AG04450 (cell line): ENCODE measurements at regions not wholly inside any gene's neighbourhood (a gene's known extent, or its start where the extent isn't known, plus 50 kb on each side); places are given as distances from the start of the nearest gene placed in this dataset.

Experiments used
- CTCF ChIA-PET: fragments of 300-600, 350-600 bp; formaldehyde crosslinking; extraction: SDS; loops from one replicate; lab custom pipeline; 2022; ENCODE audit warnings: antibody characterized with exemption, inconsistent platforms; lab: Charles Lee
- POLR2A ChIA-PET: fragments of 350-600 bp; formaldehyde crosslinking; extraction: SDS; loops from one replicate; lab custom pipeline; 2021; ENCODE audit warnings: antibody characterized with exemption, inconsistent platforms; lab: Yijun Ruan, JAX
- DNase-seq: peaks from one replicate; pipeline ENCODE4 v3.0.0-alpha.2; 2011; ENCODE audit warnings: low read depth, low spot score
- H3K27ac ChIP-seq: one replicate; pipeline ENCODE4 v1.5.1; 2012; ENCODE audit warnings: low read depth, low read length, control low read depth
- H3K27me3 ChIP-seq: one replicate; pipeline ENCODE4 v1.6.0; 2012; ENCODE audit warnings: low read length; ENCODE audit not compliant: control insufficient read depth, insufficient read depth
- H3K4me3 ChIP-seq: 2 replicates; pipeline ENCODE4 v1.5.1; 2011; ENCODE audit warnings: mild to moderate bottlenecking, low read depth, low read length, control low read depth
- H3K9me3 ChIP-seq: 2 replicates; pipeline ENCODE4 v1.5.1; 2012; ENCODE audit warnings: low read length; ENCODE audit not compliant: control insufficient read depth, insufficient read depth
- TF ChIP-seq, protein P1 (sequence below): IDR thresholded peaks from 2 replicates; pipeline ENCODE4 v1.5.1; 2011; ENCODE audit warnings: low read depth, low read length, control low read depth, inconsistent platforms

- no peaks in the 10 kb centered on the region for H3K9me3 ChIP-seq
- TF ChIP-seq, protein P1, sequence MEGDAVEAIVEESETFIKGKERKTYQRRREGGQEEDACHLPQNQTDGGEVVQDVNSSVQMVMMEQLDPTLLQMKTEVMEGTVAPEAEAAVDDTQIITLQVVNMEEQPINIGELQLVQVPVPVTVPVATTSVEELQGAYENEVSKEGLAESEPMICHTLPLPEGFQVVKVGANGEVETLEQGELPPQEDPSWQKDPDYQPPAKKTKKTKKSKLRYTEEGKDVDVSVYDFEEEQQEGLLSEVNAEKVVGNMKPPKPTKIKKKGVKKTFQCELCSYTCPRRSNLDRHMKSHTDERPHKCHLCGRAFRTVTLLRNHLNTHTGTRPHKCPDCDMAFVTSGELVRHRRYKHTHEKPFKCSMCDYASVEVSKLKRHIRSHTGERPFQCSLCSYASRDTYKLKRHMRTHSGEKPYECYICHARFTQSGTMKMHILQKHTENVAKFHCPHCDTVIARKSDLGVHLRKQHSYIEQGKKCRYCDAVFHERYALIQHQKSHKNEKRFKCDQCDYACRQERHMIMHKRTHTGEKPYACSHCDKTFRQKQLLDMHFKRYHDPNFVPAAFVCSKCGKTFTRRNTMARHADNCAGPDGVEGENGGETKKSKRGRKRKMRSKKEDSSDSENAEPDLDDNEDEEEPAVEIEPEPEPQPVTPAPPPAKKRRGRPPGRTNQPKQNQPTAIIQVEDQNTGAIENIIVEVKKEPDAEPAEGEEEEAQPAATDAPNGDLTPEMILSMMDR = no peak
- H3K4me3 ChIP-seq = no peak overlapping the region
- ChIA-PET POLR2A (no interaction called here), CTCF (interaction anchor here (0.6 kb wide), 1 partner anchor 364 kb away, joined by 3 read pairs; no protein-coding TSS in a partner anchor)
- H3K27ac ChIP-seq = no peak overlapping the region
- H3K27me3 ChIP-seq = no peaks in the 10 kb centered on the region
- DNase-seq = no peak
Observed at GRCh38 chr6:82690283-82690682, 326.7 kb downstream of the TPBG start.

DNA sequence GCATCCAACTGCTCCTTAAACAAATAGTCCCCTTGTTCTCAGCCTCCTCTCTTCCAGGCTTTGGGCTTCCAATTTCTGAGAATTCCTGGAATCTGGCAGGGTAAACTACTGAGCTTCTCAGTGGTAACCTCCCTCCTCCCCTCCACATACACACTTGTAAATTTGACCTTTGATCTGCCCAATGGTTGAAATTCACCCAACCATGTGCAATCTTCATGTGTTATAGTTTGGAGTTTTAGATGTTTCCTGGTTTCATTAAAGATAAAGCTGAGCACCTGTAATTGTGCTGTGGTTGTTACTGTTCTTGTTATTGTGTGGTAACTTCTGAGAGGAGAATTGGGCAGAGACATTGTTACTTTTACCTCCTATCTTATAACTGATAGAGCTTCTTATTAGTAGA is 328.4 kb downstream of the TPBG start:
- Histone ChIP-seq H3K27ac (no peak overlapping the region), H3K9me3 (no peaks in the 10 kb centered on the region), H3K27me3 (no peaks in the 10 kb centered on the region), H3K4me3 (no peak overlapping the region)
- DNase-seq = no peak
- TF ChIP-seq, protein P1 = no peak
- POLR2A ChIA-PET = no interaction called here
- CTCF ChIA-PET = interaction anchor here (1.0 kb wide), 1 partner anchor 422 kb away, joined by 3 read pairs; no protein-coding TSS in a partner anchor

DNA sequence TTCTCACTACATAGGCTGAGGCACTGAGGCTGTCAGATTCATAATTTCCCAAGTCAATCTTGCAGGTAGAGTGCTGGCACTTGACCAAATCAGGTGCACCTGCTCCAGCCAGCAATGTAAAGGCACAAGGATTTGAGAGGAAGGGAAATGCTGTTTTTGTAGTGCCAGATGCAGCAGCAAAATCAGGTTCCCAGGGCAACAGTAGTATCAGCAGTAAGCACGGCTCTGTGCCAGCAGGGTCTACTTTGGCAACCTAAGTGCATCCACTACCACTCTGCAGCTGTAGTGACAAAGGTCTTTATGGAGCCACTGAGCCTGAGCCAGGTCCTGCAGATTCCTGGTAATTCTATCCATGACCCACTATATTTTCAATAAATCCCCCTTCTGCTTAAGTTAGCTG is 329.5 kb downstream of the TPBG start:
- no peaks in the 10 kb centered on the region for H3K9me3 ChIP-seq
- ChIA-PET CTCF (no interaction called here), POLR2A (no interaction called here)
- H3K27ac ChIP-seq = no peak overlapping the region
- TF ChIP-seq, protein P1 = no peak
- no peak for DNase-seq
- no peak overlapping the region for H3K4me3 ChIP-seq
- no peaks in the 10 kb centered on the region for H3K27me3 ChIP-seq

DNA sequence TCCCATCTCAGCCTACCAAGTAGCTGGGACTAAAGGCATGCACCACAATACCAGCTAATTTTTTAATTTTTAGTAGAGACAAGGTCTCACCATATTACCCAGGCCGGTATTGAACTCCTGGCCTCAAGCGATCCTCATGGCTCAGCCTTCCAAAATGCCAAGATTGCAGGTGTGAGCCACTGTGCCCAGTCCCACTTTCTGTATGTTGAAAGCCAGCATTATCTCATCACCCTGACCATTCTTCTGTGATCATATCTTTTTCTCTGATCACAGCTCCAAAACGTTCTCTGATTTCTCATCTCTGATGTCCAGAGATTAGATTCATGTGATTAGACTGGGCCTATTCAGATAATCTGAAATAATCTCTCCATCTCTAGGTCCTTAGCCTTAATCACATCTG is 337.7 kb downstream of the TPBG start:
- CTCF ChIA-PET = no interaction called here
- H3K4me3 ChIP-seq = no peak overlapping the region
- TF ChIP-seq, protein P1 = no peak
- no peak for DNase-seq
- no peak overlapping the region for H3K27ac ChIP-seq
- no peaks in the 10 kb centered on the region for H3K9me3 ChIP-seq
- no peaks in the 10 kb centered on the region for H3K27me3 ChIP-seq
- POLR2A ChIA-PET = no interaction called here

- Histone ChIP-seq H3K4me3 (no peak overlapping the region), H3K27me3 (no peaks in the 10 kb centered on the region), H3K9me3 (no peaks in the 10 kb centered on the region), H3K27ac (no peak overlapping the region)
- DNase-seq = no peak
- CTCF ChIA-PET = no interaction called here
- TF ChIP-seq, protein P1 = no peak
- POLR2A ChIA-PET = no interaction called here
Observed at GRCh38 chr6:82702574-82702973, 339.0 kb downstream of the TPBG start.
